Immature natural killer cell (primary cell): ENCODE measurements at regions not wholly inside any gene's neighbourhood (a gene's known extent, or its start where the extent isn't known, plus 50 kb on each side); places are given as distances from the start of the nearest gene placed in this dataset.

Experiments
- DNase-seq, 3 donors: peaks; one replicate each; pipeline ENCODE4 v3.0.0; 2022; ENCODE audit warnings: mixed read lengths in 1 of 3
- H3K27ac Mint-ChIP-seq, 6 donors: one replicate each; pipeline ENCODE4 v1.8.0; 2020; ENCODE audit warnings: mixed read lengths in 6 of 6, mild to moderate bottlenecking in 5 of 6, inconsistent platforms in 4 of 6, moderate library complexity in 3 of 6
- H3K27me3 Mint-ChIP-seq, 3 donors: one replicate each; pipeline ENCODE4 v1.8.0; 2020 to 2021; ENCODE audit warnings: low read depth in 3 of 3, mild to moderate bottlenecking in 3 of 3, mixed read lengths in 3 of 3, moderate library complexity in 3 of 3, inconsistent platforms in 1 of 3
- H3K36me3 Mint-ChIP-seq, 3 donors: one replicate each; pipeline ENCODE4 v1.8.0; 2020; ENCODE audit warnings: mixed read lengths in 3 of 3, inconsistent platforms in 2 of 3, mild to moderate bottlenecking in 2 of 3
- H3K4me1 Mint-ChIP-seq, 2 donors: one replicate each; pipeline ENCODE4 v1.8.0; 2020; ENCODE audit warnings: inconsistent platforms in 2 of 2, mild to moderate bottlenecking in 2 of 2, mixed read lengths in 2 of 2, moderate library complexity in 1 of 2
- H3K4me3 Mint-ChIP-seq, 5 donors: one replicate each; pipeline ENCODE4 v1.8.0; 2020; ENCODE audit warnings: mild to moderate bottlenecking in 5 of 5, mixed read lengths in 5 of 5, inconsistent platforms in 3 of 5, moderate library complexity in 3 of 5
- H3K9me3 Mint-ChIP-seq, 6 donors: one replicate each; pipeline ENCODE4 v1.8.0; 2020; ENCODE audit warnings: mild to moderate bottlenecking in 6 of 6, mixed read lengths in 6 of 6, inconsistent platforms in 4 of 6, moderate library complexity in 3 of 6

- Mint-ChIP-seq H3K27me3 (peaks cover 0 to 5% (median 3%) of the 10 kb centered on the region in 3 donors), H3K36me3 (no peaks in the 10 kb centered on the region), H3K27ac (no peak overlapping the region), H3K9me3 (peaks cover 0 to 5% (median 0%) of the 10 kb centered on the region in 6 donors), H3K4me3 (no peak overlapping the region), H3K4me1 (no peaks in the 10 kb centered on the region)
- peak; percentile 32 to 51 (median 38) for DNase-seq
These were observed 663.7 kb upstream of the B3GAT1 start for GRCh38 chr11:135075740-135076139.

- H3K27ac Mint-ChIP-seq = no peak overlapping the region
- H3K27me3 Mint-ChIP-seq = peaks cover 0 to 5% (median 3%) of the 10 kb centered on the region in 3 donors
- H3K4me1 Mint-ChIP-seq = no peaks in the 10 kb centered on the region
- H3K9me3 Mint-ChIP-seq = peaks cover 0 to 5% (median 0%) of the 10 kb centered on the region in 6 donors
- H3K4me3 Mint-ChIP-seq = no peak overlapping the region
- no peaks in the 10 kb centered on the region for H3K36me3 Mint-ChIP-seq
- DNase-seq = no peak
These were observed 662.5 kb upstream of the B3GAT1 start for GRCh38 chr11:135074397-135074998.

GRCh38 chr11:135073870-135074269 is 661.8 kb upstream of the B3GAT1 start:
- H3K36me3 Mint-ChIP-seq = no peaks in the 10 kb centered on the region
- peaks cover 0 to 5% (median 3%) of the 10 kb centered on the region in 3 donors for H3K27me3 Mint-ChIP-seq
- H3K4me1 Mint-ChIP-seq = no peaks in the 10 kb centered on the region
- no peak overlapping the region for H3K4me3 Mint-ChIP-seq
- no peak for DNase-seq
- H3K9me3 Mint-ChIP-seq = peaks cover 0 to 8% (median 0%) of the 10 kb centered on the region in 6 donors
- H3K27ac Mint-ChIP-seq = no peak overlapping the region

GRCh38 chr11:135073381-135073780 is 661.3 kb upstream of the B3GAT1 start:
- no peak for DNase-seq
- Mint-ChIP-seq H3K4me1 (no peaks in the 10 kb centered on the region), H3K27ac (no peak overlapping the region), H3K9me3 (peaks cover 0 to 8% (median 0%) of the 10 kb centered on the region in 6 donors), H3K4me3 (no peak overlapping the region), H3K27me3 (peaks cover 0 to 5% (median 3%) of the 10 kb centered on the region in 3 donors), H3K36me3 (no peaks in the 10 kb centered on the region)

- peaks cover 0 to 7% (median 0%) of the 10 kb centered on the region in 6 donors for H3K9me3 Mint-ChIP-seq
- H3K36me3 Mint-ChIP-seq = no peaks in the 10 kb centered on the region
- no peaks in the 10 kb centered on the region for H3K4me1 Mint-ChIP-seq
- no peak overlapping the region for H3K4me3 Mint-ChIP-seq
- peaks cover 3 to 4% (median 3%) of the 10 kb centered on the region in 3 donors for H3K27me3 Mint-ChIP-seq
- no peak overlapping the region for H3K27ac Mint-ChIP-seq
- no peak for DNase-seq
These were observed 657.8 kb upstream of the B3GAT1 start for GRCh38 chr11:135069890-135070289.

GRCh38 chr11:135069063-135069462 is 657.0 kb upstream of the B3GAT1 start:
- Mint-ChIP-seq H3K27me3 (peaks cover 3 to 4% (median 3%) of the 10 kb centered on the region in 3 donors), H3K4me3 (no peak overlapping the region), H3K27ac (no peak overlapping the region), H3K4me1 (no peaks in the 10 kb centered on the region), H3K9me3 (peaks cover 0 to 7% (median 0%) of the 10 kb centered on the region in 6 donors), H3K36me3 (no peaks in the 10 kb centered on the region)
- DNase-seq = no peak

GRCh38 chr11:135062994-135063393 is 651.0 kb upstream of the B3GAT1 start:
- peaks cover 0 to 11% (median 3%) of the 10 kb centered on the region in 3 donors for H3K36me3 Mint-ChIP-seq
- H3K27me3 Mint-ChIP-seq = peaks cover 0 to 15% (median 3%) of the 10 kb centered on the region in 3 donors
- peaks cover 0 to 26% (median 13%) of the 10 kb centered on the region in 6 donors for H3K9me3 Mint-ChIP-seq
- no peak overlapping the region for H3K27ac Mint-ChIP-seq
- no peaks in the 10 kb centered on the region for H3K4me1 Mint-ChIP-seq
- no peak overlapping the region for H3K4me3 Mint-ChIP-seq
- no peak for DNase-seq

GRCh38 chr11:135061166-135061565 is 649.1 kb upstream of the B3GAT1 start:
- H3K4me3 Mint-ChIP-seq = no peak overlapping the region
- no peak for DNase-seq
- peaks cover 0 to 16% (median 3%) of the 10 kb centered on the region in 3 donors for H3K27me3 Mint-ChIP-seq
- H3K9me3 Mint-ChIP-seq = peaks cover 0 to 26% (median 13%) of the 10 kb centered on the region in 6 donors
- H3K27ac Mint-ChIP-seq = no peak overlapping the region
- H3K36me3 Mint-ChIP-seq = peaks cover 0 to 11% (median 3%) of the 10 kb centered on the region in 3 donors
- no peaks in the 10 kb centered on the region for H3K4me1 Mint-ChIP-seq

- Mint-ChIP-seq H3K4me3 (no peak overlapping the region), H3K27me3 (peaks cover 3% of the 10 kb centered on the region in 3 donors), H3K27ac (no peak overlapping the region)
These were observed 634.9 kb upstream of the B3GAT1 start for GRCh38 chr11:135046986-135047385.

GRCh38 chr11:135046556-135046955 is 634.5 kb upstream of the B3GAT1 start:
- Mint-ChIP-seq H3K9me3 (no peaks in the 10 kb centered on the region), H3K4me1 (no peaks in the 10 kb centered on the region), H3K36me3 (no peaks in the 10 kb centered on the region), H3K4me3 (no peak overlapping the region), H3K27me3 (peaks cover 1 to 3% (median 3%) of the 10 kb centered on the region in 3 donors), H3K27ac (no peak overlapping the region)
- DNase-seq = no peak

More at GRCh38 chr11:135046986-135047385, 634.9 kb upstream of the B3GAT1 start:
- Mint-ChIP-seq H3K36me3 (no peaks in the 10 kb centered on the region), H3K4me1 (no peaks in the 10 kb centered on the region), H3K9me3 (no peaks in the 10 kb centered on the region)
- no peak for DNase-seq

- Mint-ChIP-seq H3K9me3 (peaks cover 0 to 1% (median 0%) of the 10 kb centered on the region in 6 donors), H3K27ac (no peak overlapping the region), H3K4me1 (no peaks in the 10 kb centered on the region), H3K36me3 (no peaks in the 10 kb centered on the region), H3K4me3 (no peak overlapping the region), H3K27me3 (peaks cover 1 to 3% (median 3%) of the 10 kb centered on the region in 3 donors)
- no peak for DNase-seq
These were observed 631.4 kb upstream of the B3GAT1 start for GRCh38 chr11:135043434-135043833.

- H3K36me3 Mint-ChIP-seq = no peaks in the 10 kb centered on the region
- no peak overlapping the region for H3K4me3 Mint-ChIP-seq
- no peaks in the 10 kb centered on the region for H3K4me1 Mint-ChIP-seq
- DNase-seq = no peak
- H3K27me3 Mint-ChIP-seq = peaks cover 3 to 8% (median 4%) of the 10 kb centered on the region in 3 donors
- peaks cover 0 to 1% (median 0%) of the 10 kb centered on the region in 6 donors for H3K9me3 Mint-ChIP-seq
- H3K27ac Mint-ChIP-seq = no peak overlapping the region
These were observed 625.8 kb upstream of the B3GAT1 start for GRCh38 chr11:135037828-135038227.

GRCh38 chr11:135036488-135037297 is 624.7 kb upstream of the B3GAT1 start:
- H3K9me3 Mint-ChIP-seq = peaks cover 0 to 1% (median 0%) of the 10 kb centered on the region in 6 donors
- no peaks in the 10 kb centered on the region for H3K4me1 Mint-ChIP-seq

GRCh38 chr11:135035282-135035681 is 623.2 kb upstream of the B3GAT1 start:
- peaks cover 0 to 1% (median 0%) of the 10 kb centered on the region in 6 donors for H3K9me3 Mint-ChIP-seq
- H3K36me3 Mint-ChIP-seq = no peaks in the 10 kb centered on the region
- no peaks in the 10 kb centered on the region for H3K4me1 Mint-ChIP-seq
- no peak overlapping the region for H3K4me3 Mint-ChIP-seq
- peaks cover 3 to 8% (median 8%) of the 10 kb centered on the region in 3 donors for H3K27me3 Mint-ChIP-seq
- DNase-seq = no peak
- H3K27ac Mint-ChIP-seq = no peak overlapping the region

More at GRCh38 chr11:135036488-135037297, 624.7 kb upstream of the B3GAT1 start:
- H3K27ac Mint-ChIP-seq = no peak overlapping the region
- H3K36me3 Mint-ChIP-seq = no peaks in the 10 kb centered on the region
- H3K27me3 Mint-ChIP-seq = peaks cover 3 to 8% (median 8%) of the 10 kb centered on the region in 3 donors
- no peak overlapping the region for H3K4me3 Mint-ChIP-seq
- no peak for DNase-seq
